Right lobe of liver (tissue), 6 donors: ENCODE measurements at regions not wholly inside any gene's neighbourhood (a gene's known extent, or its start where the extent isn't known, plus 50 kb on each side); places are given as distances from the start of the nearest gene placed in this dataset.
"Not testable (repeated sequence)": the region's sequence is repeated elsewhere in the genome, so short reads cannot be mapped to it uniquely, and the experiment has no call there.

Source experiments
- ATAC-seq, 4 donors: fragments of 200-7000 bp; cut with Tn5 transposase; one replicate each; pipeline ENCODE4 v1.9.1; 2020; ENCODE audit warnings: mild to moderate bottlenecking in 4 of 4, moderate library complexity in 4 of 4
- DNase-seq, 3 donors: peaks; one replicate each; pipeline ENCODE4 v3.0.0-alpha.2; 2020
- H3K27ac ChIP-seq, 3 donors: fragments of 200-600 bp; one replicate each; pipeline ENCODE4 v1.8.0; 2022
- H3K27me3 ChIP-seq, 2 donors: fragments of 200-600 bp; one replicate each; pipeline ENCODE4 v1.8.0; 2022
- H3K36me3 ChIP-seq, 4 donors: fragments of 200-600 bp; sonication (generic) in 1 of 4; one replicate each; pipeline versions ENCODE4 v1.5.1 to v1.8.0; 2017 to 2022; ENCODE audit warnings: control low read depth in 1 of 4
- H3K4me1 ChIP-seq, 4 donors: fragments of 200-600 bp; sonication (generic) in 1 of 4; one replicate each; pipeline versions ENCODE4 v1.5.1 to v1.8.0; 2017 to 2022; ENCODE audit warnings: control low read depth in 1 of 4
- H3K4me3 ChIP-seq, 3 donors: fragments of 200-600 bp; one replicate each; pipeline ENCODE4 v1.8.0; 2022
- H3K9me3 ChIP-seq, 4 donors: fragments of 200-600 bp; sonication (generic) in 1 of 4; one replicate each; pipeline versions ENCODE4 v1.5.1 to v1.8.0; 2017 to 2022; ENCODE audit warnings: control low read depth in 1 of 4
- CTCF ChIP-seq, 4 donors: fragments of 200-600 bp in 3 of 4; fragments of 450-650 bp in 1 of 4; IDR thresholded peaks; one replicate each; pipeline versions ENCODE4 v1.5.1 to v1.8.0; 2016 to 2022; ENCODE audit warnings: antibody characterized with exemption in 4 of 4, mild to moderate bottlenecking in 2 of 4
- POLR2A ChIP-seq: fragments of 450-650 bp; IDR thresholded peaks from one replicate; pipeline ENCODE4 v1.6.1; 2017; ENCODE audit warnings: antibody characterized with exemption, mild to moderate bottlenecking
- WGBS: methylation state at CpG from one replicate; pipeline ENCODE4 v1.1.6; 2018; ENCODE audit warnings: low coverage, low lambda C conversion rate; ENCODE audit not compliant: insufficient coverage; ENCODE audit errors: missing lambda C conversion rate; 5-methylcytosine and 5-hydroxymethylcytosine counted together
- intact Hi-C, 2 donors: fragments of 100-400 bp; cut with DNase I; formaldehyde crosslinking; loops; one replicate each; pipeline versions ENCODE4 v1.11.2 to v1.14.1; 2022
- donor health status: DM: no; HTN: yes; CAD: no.
- donor health status: DM: no; HTN: no; CAD: no.
- donor health status: DM: no; HTN: no; CAD: no.
- donor health status: DM: no; HTN: yes; CAD: no.
- donor health status: DM: no; HTN: yes; CAD: no.

GRCh38 chr5:67547682-67548081 lies 351.1 kb upstream of the CD180 start:
- no peak for DNase-seq
- H3K9me3 ChIP-seq = no peaks in the 10 kb centered on the region
- intact Hi-C loops = no loop called here
- no peak overlapping the region for H3K4me3 ChIP-seq
- H3K36me3 ChIP-seq = no peaks in the 10 kb centered on the region
- 100% methylated on average over 1 of the region's 1 CpG for WGBS
- peak; percentile 5 to 47 (median 25) for ATAC-seq
- peak overlapping the region; percentile 4 to 91 (median 69) for H3K27ac ChIP-seq
- peaks cover 0 to 26% (median 12%) of the 10 kb centered on the region in 4 donors for H3K4me1 ChIP-seq
- no peaks in the 10 kb centered on the region for H3K27me3 ChIP-seq
- no peak for TF ChIP-seq POLR2A
- TF ChIP-seq CTCF (IDR thresholded peaks at IDR 0.05) = no peak

GRCh38 chr5:67544942-67545341 lies 348.3 kb upstream of the CD180 start:
- H3K4me1 ChIP-seq = peaks cover 0 to 25% (median 10%) of the 10 kb centered on the region in 4 donors
- H3K27ac ChIP-seq, H3K9me3 ChIP-seq, H3K27me3 ChIP-seq, DNase-seq, ATAC-seq, H3K4me3 ChIP-seq, H3K36me3 ChIP-seq, intact Hi-C loops: not testable (repeated sequence)

- intact Hi-C loops = no loop called here
- peaks cover 0 to 14% (median 7%) of the 10 kb centered on the region in 4 donors for H3K4me1 ChIP-seq
- H3K27me3 ChIP-seq = no peaks in the 10 kb centered on the region
- DNase-seq (no peak), ATAC-seq (no peak)
- H3K4me3 ChIP-seq = no peak overlapping the region
- no peak for TF ChIP-seq CTCF (IDR thresholded peaks at IDR 0.05)
- TF ChIP-seq POLR2A = no peak
- no peak overlapping the region for H3K27ac ChIP-seq
- WGBS = 70% methylated on average over 5 of the region's 5 CpGs
- H3K36me3 ChIP-seq = no peaks in the 10 kb centered on the region
- no peaks in the 10 kb centered on the region for H3K9me3 ChIP-seq
These were observed 347.2 kb upstream of the CD180 start for GRCh38 chr5:67543720-67544270.

- DNase-seq (no peak), ATAC-seq (peak in 2 of 4 donors; percentile 23 to 30)
- Histone ChIP-seq H3K4me3 (no peak overlapping the region), H3K27ac (no peak overlapping the region), H3K36me3 (no peaks in the 10 kb centered on the region), H3K4me1 (peaks cover 0 to 4% (median 2%) of the 10 kb centered on the region in 4 donors), H3K27me3 (no peaks in the 10 kb centered on the region), H3K9me3 (no peaks in the 10 kb centered on the region)
- intact Hi-C loops = no loop called here
- TF ChIP-seq CTCF (IDR thresholded peaks at IDR 0.05) (no peak), POLR2A (no peak)
- 50% methylated on average over 3 of the region's 3 CpGs for WGBS
These were observed 345.9 kb upstream of the CD180 start for GRCh38 chr5:67542479-67542878.

- H3K36me3 ChIP-seq = no peaks in the 10 kb centered on the region
These were observed 345.3 kb upstream of the CD180 start for GRCh38 chr5:67541875-67542274.

More at GRCh38 chr5:67541875-67542274, 345.3 kb upstream of the CD180 start:
- DNase-seq (no peak), ATAC-seq (no peak)
- Histone ChIP-seq H3K27ac (no peak overlapping the region), H3K4me3 (no peak overlapping the region), H3K9me3 (no peaks in the 10 kb centered on the region), H3K27me3 (no peaks in the 10 kb centered on the region), H3K4me1 (peaks cover 0 to 7% (median 0%) of the 10 kb centered on the region in 4 donors)
- intact Hi-C loops = no loop called here
- WGBS = 88% methylated on average over 1 of the region's 1 CpG
- no peak for TF ChIP-seq CTCF (IDR thresholded peaks at IDR 0.05)
- TF ChIP-seq POLR2A = no peak
